ENCODE measurements at regions not wholly inside any gene's neighbourhood (a gene's known extent, or its start where the extent isn't known, plus 50 kb on each side); places are given as distances from the start of the nearest gene placed in this dataset.

DNA sequence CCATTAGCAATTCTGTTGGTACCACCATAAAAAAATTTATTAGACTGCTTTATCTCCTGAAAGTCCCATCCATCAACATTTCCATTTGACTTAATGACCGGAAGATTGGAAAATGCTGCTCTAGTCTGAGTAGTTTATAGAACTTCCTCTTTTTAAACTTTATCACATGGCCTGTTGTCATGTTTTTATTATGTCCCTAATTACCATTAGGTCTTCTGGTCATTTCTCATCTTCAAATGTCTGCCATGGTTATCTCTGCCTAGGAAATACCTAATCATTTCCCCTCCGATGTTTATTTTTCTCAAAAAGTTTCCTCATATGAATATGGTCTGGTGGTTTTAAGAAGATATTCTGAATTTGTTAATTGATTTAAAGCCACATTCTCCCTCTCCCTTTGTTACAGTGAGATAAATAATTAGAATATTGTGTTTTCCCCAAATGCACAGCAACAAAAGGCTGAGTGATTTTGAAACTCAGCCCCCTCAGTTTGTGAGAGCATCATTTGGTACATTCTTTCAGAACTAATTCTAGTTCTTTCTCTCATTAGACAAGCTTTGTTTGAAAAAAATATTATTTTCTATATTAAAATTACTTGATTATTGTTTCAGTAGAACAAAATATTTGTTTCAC is 317.1 kb upstream of the ST6GAL2 start:
- H3K27ac ChIP-seq (ENCODE audit: low read depth in 2 of 2, low read length in 1 of 2), result no peak overlapping the region
- H3K36me3 ChIP-seq (ENCODE audit: control insufficient read depth in 2 of 2, insufficient read depth in 2 of 2, low read length in 1 of 2), result no peaks in the 10 kb centered on the region
- no peak overlapping the region for H3K4me3 ChIP-seq (ENCODE audit: low read depth in 1 of 2, low read length in 2 of 2)
- H3K9me3 ChIP-seq (ENCODE audit: control insufficient read depth in 2 of 2, insufficient read depth in 1 of 2, low read depth in 1 of 2, low read length in 1 of 2), result no peaks in the 10 kb centered on the region
- no peaks in the 10 kb centered on the region for H3K4me1 ChIP-seq (ENCODE audit: control insufficient read depth in 2 of 2, insufficient read depth in 2 of 2, low read length in 1 of 2)
- no peaks in the 10 kb centered on the region for H3K27me3 ChIP-seq (ENCODE audit: control insufficient read depth in 1 of 2, insufficient read depth in 2 of 2, low read length in 2 of 2)
- WGBS, 2 donors, result 41% methylated on average over 2 of the region's 2 CpGs

- Histone ChIP-seq H3K27ac (ENCODE audit: low read depth in 2 of 2, low read length in 1 of 2) (no peak overlapping the region), H3K9me3 (ENCODE audit: control insufficient read depth in 2 of 2, insufficient read depth in 1 of 2, low read depth in 1 of 2, low read length in 1 of 2) (no peaks in the 10 kb centered on the region), H3K36me3 (ENCODE audit: control insufficient read depth in 2 of 2, insufficient read depth in 2 of 2, low read length in 1 of 2) (no peaks in the 10 kb centered on the region), H3K4me1 (ENCODE audit: control insufficient read depth in 2 of 2, insufficient read depth in 2 of 2, low read length in 1 of 2) (no peaks in the 10 kb centered on the region), H3K4me3 (ENCODE audit: low read depth in 1 of 2, low read length in 2 of 2) (no peak overlapping the region), H3K27me3 (ENCODE audit: control insufficient read depth in 1 of 2, insufficient read depth in 2 of 2, low read length in 2 of 2) (no peaks in the 10 kb centered on the region)
- 65 to 69% methylated on average over 9 of the region's 9 CpGs for WGBS, 2 donors
These were observed 329.7 kb upstream of the ST6GAL2 start for GRCh38 chr2:107215401-107216350.

DNA sequence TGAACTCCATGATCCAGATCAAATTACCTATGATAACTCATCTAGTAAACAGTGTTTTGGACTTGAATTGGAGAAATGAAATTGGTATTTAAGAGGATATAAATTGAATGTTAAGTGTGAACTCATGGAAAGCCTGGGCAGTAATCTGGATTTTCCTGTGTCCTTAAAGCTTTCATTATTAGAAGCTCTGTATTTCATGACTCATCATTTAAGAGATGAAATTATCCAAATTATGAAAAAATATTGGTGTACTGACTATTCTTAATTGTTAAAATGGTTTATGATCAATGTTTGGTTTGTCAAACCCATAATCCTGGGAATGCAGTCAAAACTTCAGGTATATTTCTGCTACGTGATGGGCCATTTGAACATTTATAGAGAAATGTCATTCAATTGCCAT is 332.2 kb upstream of the ST6GAL2 start:
- H3K9me3 ChIP-seq (ENCODE audit: control insufficient read depth in 2 of 2, insufficient read depth in 1 of 2, low read depth in 1 of 2, low read length in 1 of 2), result no peaks in the 10 kb centered on the region
- H3K4me3 ChIP-seq (ENCODE audit: low read depth in 1 of 2, low read length in 2 of 2), result no peak overlapping the region
- no peaks in the 10 kb centered on the region for H3K4me1 ChIP-seq (ENCODE audit: control insufficient read depth in 2 of 2, insufficient read depth in 2 of 2, low read length in 1 of 2)
- no peaks in the 10 kb centered on the region for H3K27me3 ChIP-seq (ENCODE audit: control insufficient read depth in 1 of 2, insufficient read depth in 2 of 2, low read length in 2 of 2)
- no peak overlapping the region for H3K27ac ChIP-seq (ENCODE audit: low read depth in 2 of 2, low read length in 1 of 2)
- no peaks in the 10 kb centered on the region for H3K36me3 ChIP-seq (ENCODE audit: control insufficient read depth in 2 of 2, insufficient read depth in 2 of 2, low read length in 1 of 2)
- 91 to 94% methylated on average over 1 of the region's 1 CpG for WGBS, 2 donors

DNA sequence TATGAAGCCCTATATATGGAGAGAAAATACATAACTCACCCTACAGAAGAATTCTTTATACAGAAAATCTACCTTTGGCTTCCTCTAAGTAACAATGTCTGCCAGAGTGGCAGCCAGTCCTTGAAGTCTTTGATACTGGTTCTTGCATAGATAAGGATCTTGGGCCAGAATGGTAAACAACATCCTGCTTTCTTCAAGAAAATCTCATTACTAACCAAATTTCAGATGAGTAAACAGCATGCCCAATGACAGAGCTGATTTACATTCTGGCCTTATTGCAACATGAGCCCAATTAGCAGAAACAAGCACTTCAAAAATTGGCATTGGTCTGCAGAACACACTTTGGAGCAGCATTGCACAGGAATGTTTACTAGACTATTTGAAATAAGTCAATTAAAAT is 336.5 kb upstream of the ST6GAL2 start:
- no peaks in the 10 kb centered on the region for H3K36me3 ChIP-seq (ENCODE audit: control insufficient read depth in 2 of 2, insufficient read depth in 2 of 2, low read length in 1 of 2)
- no peak overlapping the region for H3K27ac ChIP-seq (ENCODE audit: low read depth in 2 of 2, low read length in 1 of 2)
- H3K4me1 ChIP-seq (ENCODE audit: control insufficient read depth in 2 of 2, insufficient read depth in 2 of 2, low read length in 1 of 2), result no peaks in the 10 kb centered on the region
- H3K27me3 ChIP-seq (ENCODE audit: control insufficient read depth in 1 of 2, insufficient read depth in 2 of 2, low read length in 2 of 2), result no peaks in the 10 kb centered on the region
- no peak overlapping the region for H3K4me3 ChIP-seq (ENCODE audit: low read depth in 1 of 2, low read length in 2 of 2)
- H3K9me3 ChIP-seq (ENCODE audit: control insufficient read depth in 2 of 2, insufficient read depth in 1 of 2, low read depth in 1 of 2, low read length in 1 of 2), result no peaks in the 10 kb centered on the region

DNA sequence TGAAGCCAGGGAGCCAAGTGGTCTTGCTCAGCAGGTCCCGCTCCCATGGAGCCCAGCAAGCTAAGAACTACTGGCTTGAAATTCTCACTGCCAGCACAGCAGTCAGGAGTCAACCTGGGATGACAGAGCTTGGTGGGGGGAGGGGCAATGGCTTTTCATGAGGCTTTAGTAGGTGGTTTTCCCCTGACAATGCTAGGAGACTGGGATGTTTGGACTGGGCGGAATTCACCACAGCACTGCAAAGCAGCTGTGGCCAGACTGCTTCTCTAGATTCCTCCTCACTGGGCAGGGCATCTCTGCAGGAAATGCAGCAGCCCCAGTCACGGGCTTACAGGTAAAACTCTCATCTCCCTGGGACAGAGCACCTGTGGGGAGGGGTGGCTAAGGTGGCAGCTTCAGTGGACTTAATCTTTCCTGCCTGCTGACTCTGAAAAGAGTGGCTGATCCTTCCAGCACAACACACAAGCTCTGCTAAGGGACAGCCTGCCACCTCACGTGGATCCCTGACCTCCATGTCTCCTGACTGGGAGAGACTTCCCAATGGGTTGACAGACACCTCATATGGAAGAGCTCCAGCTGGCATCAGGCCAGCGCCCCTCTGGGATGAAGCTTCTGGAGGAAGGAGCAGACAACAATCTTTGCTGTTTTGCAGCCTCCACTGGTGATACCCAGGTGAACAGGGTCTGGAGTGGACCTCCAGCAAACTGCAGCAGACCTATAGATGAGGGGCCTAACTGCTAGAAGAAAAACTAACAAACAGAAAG is 349.7 kb upstream of the ST6GAL2 start:
- no peaks in the 10 kb centered on the region for H3K9me3 ChIP-seq (ENCODE audit: control insufficient read depth in 2 of 2, insufficient read depth in 1 of 2, low read depth in 1 of 2, low read length in 1 of 2)
- 70 to 72% methylated on average over 5 of the region's 5 CpGs for WGBS, 2 donors
- no peaks in the 10 kb centered on the region for H3K36me3 ChIP-seq (ENCODE audit: control insufficient read depth in 2 of 2, insufficient read depth in 2 of 2, low read length in 1 of 2)
- H3K27me3 ChIP-seq (ENCODE audit: control insufficient read depth in 1 of 2, insufficient read depth in 2 of 2, low read length in 2 of 2), result no peaks in the 10 kb centered on the region
- no peak overlapping the region for H3K4me3 ChIP-seq (ENCODE audit: low read depth in 1 of 2, low read length in 2 of 2)
- H3K27ac ChIP-seq (ENCODE audit: low read depth in 2 of 2, low read length in 1 of 2), result no peak overlapping the region
- H3K4me1 ChIP-seq (ENCODE audit: control insufficient read depth in 2 of 2, insufficient read depth in 2 of 2, low read length in 1 of 2), result peaks cover 2 to 3% of the 10 kb centered on the region in 2 donors

DNA sequence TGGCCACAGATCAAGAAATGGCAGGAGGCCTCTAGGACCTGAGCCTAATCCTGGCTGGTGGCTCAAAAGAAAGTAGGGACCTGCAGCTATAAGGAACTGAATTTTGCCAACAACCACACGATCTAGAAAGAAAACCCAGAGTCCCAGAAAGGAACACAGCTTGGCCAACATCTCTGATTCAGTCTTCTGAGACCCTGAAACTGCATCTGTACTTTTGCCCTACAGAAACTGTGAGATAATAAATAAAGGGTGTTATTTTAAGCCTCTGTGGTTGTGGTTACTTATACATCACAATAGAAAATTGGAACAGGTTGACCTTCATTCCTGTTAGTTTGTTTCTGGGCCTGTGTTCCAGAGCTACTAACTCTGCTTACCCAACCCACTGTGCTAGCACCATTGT is 356.8 kb upstream of the ST6GAL2 start:
- Histone ChIP-seq H3K9me3 (ENCODE audit: control insufficient read depth in 2 of 2, insufficient read depth in 1 of 2, low read depth in 1 of 2, low read length in 1 of 2) (no peaks in the 10 kb centered on the region), H3K27me3 (ENCODE audit: control insufficient read depth in 1 of 2, insufficient read depth in 2 of 2, low read length in 2 of 2) (no peaks in the 10 kb centered on the region), H3K27ac (ENCODE audit: low read depth in 2 of 2, low read length in 1 of 2) (no peak overlapping the region), H3K36me3 (ENCODE audit: control insufficient read depth in 2 of 2, insufficient read depth in 2 of 2, low read length in 1 of 2) (no peaks in the 10 kb centered on the region), H3K4me1 (ENCODE audit: control insufficient read depth in 2 of 2, insufficient read depth in 2 of 2, low read length in 1 of 2) (no peaks in the 10 kb centered on the region), H3K4me3 (ENCODE audit: low read depth in 1 of 2, low read length in 2 of 2) (no peak overlapping the region)
- WGBS, 2 donors, result 45 to 48% methylated on average over 1 of the region's 1 CpG

DNA sequence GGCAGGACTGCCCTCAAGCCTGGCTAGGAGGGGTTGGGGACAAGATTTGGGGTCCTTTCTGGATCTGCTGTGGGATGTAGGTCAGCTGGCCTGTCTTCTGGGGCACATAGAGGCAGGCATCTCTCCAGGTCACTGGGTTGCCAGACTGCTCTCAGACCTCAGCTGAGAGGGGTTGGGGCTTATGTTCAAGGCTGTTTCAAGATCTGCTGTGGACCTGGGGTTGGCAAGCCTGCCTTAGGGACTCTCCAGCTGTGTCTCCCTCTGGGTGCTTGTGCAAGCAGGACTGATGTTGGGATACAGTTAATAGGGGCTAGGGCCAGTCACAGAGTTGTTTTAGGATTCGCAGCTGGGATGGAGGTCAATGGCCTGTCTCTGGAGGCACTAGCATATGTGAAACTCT is 363.0 kb upstream of the ST6GAL2 start:
- H3K27me3 ChIP-seq (ENCODE audit: control insufficient read depth in 1 of 2, insufficient read depth in 2 of 2, low read length in 2 of 2), result no peaks in the 10 kb centered on the region
- no peak overlapping the region for H3K27ac ChIP-seq (ENCODE audit: low read depth in 2 of 2, low read length in 1 of 2)
- WGBS, 2 donors, result 91 to 93% methylated on average over 1 of the region's 1 CpG

DNA sequence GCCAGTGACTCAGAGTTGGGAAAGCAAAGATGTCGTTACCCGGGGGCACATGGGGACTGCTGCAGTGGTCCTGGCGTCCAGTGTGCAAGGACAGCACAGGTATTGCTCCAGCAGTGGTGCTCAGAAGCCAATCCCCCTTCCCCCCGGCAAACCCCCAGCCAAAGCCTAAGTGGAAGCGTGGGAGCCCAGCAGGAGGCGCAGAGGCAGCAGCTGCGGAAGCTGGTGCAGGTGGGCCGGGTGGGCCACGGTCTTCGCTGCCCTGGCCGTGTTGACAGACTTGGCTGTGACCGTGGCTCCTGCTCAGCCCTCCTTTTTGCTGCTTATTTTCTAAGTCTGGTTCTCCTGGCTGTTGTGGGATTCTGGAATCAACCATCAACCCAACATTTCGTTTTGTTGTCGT is 369.8 kb upstream of the ST6GAL2 start:
- H3K27me3 ChIP-seq (ENCODE audit: control insufficient read depth in 1 of 2, insufficient read depth in 2 of 2, low read length in 2 of 2), result no peaks in the 10 kb centered on the region
- H3K4me1 ChIP-seq (ENCODE audit: control insufficient read depth in 2 of 2, insufficient read depth in 2 of 2, low read length in 1 of 2), result no peaks in the 10 kb centered on the region
- no peak overlapping the region for H3K4me3 ChIP-seq (ENCODE audit: low read depth in 1 of 2, low read length in 2 of 2)
- H3K9me3 ChIP-seq (ENCODE audit: control insufficient read depth in 2 of 2, insufficient read depth in 1 of 2, low read depth in 1 of 2, low read length in 1 of 2), result peaks cover 0 to 3% of the 10 kb centered on the region in 2 donors
- no peak overlapping the region for H3K27ac ChIP-seq (ENCODE audit: low read depth in 2 of 2, low read length in 1 of 2)
- 92 to 94% methylated on average over 14 of the region's 14 CpGs for WGBS, 2 donors
- no peaks in the 10 kb centered on the region for H3K36me3 ChIP-seq (ENCODE audit: control insufficient read depth in 2 of 2, insufficient read depth in 2 of 2, low read length in 1 of 2)

More for the DNA sequence above, 363.0 kb upstream of the ST6GAL2 start:
- Histone ChIP-seq H3K4me3 (ENCODE audit: low read depth in 1 of 2, low read length in 2 of 2) (no peak overlapping the region), H3K4me1 (ENCODE audit: control insufficient read depth in 2 of 2, insufficient read depth in 2 of 2, low read length in 1 of 2) (no peaks in the 10 kb centered on the region), H3K9me3 (ENCODE audit: control insufficient read depth in 2 of 2, insufficient read depth in 1 of 2, low read depth in 1 of 2, low read length in 1 of 2) (no peaks in the 10 kb centered on the region), H3K36me3 (ENCODE audit: control insufficient read depth in 2 of 2, insufficient read depth in 2 of 2, low read length in 1 of 2) (no peaks in the 10 kb centered on the region)

DNA sequence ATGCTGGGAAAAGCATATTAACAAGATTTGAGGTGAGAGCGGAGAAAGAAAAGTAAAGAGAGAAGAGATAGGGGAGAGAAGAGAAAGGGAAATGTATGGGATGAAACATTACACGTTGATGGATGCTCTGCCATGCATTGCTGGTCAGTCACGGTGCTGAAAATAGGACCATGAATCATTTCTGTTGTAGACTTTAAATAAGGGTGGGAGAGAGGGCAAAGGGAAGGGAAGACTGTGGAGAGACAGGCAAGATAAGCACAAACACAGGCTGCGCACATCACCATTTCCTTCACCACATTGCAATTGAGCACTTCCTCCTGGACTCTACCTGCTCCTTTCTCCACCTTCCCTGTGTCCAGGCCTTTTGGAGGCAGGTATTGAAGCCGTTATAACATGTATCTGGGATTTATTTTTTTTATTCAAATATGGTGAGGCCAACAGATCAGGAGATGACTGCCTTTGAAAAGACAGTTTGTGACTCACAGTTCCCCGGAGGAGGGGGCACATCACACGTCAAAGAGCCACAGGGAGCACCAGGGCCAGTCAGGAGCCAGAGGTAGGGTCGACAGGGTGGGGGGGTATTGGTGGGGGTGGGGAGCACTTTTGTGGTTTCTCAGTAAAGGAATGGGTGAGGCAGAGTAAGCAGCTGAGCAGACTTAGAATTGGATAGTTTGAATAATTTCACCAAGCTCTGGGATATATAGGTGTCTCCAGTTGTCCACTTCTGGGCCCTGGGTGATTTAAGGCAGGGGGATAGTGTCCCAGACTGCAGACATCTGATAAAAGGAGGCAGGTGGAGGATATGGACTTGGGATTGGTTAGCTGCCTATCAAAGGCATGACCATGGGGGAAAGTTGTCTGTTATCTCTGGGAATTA is 372.8 kb upstream of the ST6GAL2 start:
- H3K9me3 ChIP-seq (ENCODE audit: control insufficient read depth in 2 of 2, insufficient read depth in 1 of 2, low read depth in 1 of 2, low read length in 1 of 2), result peaks cover 0 to 3% of the 10 kb centered on the region in 2 donors
- no peak overlapping the region for H3K27ac ChIP-seq (ENCODE audit: low read depth in 2 of 2, low read length in 1 of 2)
- no peaks in the 10 kb centered on the region for H3K36me3 ChIP-seq (ENCODE audit: control insufficient read depth in 2 of 2, insufficient read depth in 2 of 2, low read length in 1 of 2)
- H3K4me3 ChIP-seq (ENCODE audit: low read depth in 1 of 2, low read length in 2 of 2), result no peak overlapping the region
- 51 to 52% methylated on average over 8 of the region's 8 CpGs for WGBS, 2 donors
- H3K4me1 ChIP-seq (ENCODE audit: control insufficient read depth in 2 of 2, insufficient read depth in 2 of 2, low read length in 1 of 2), result no peaks in the 10 kb centered on the region
- H3K27me3 ChIP-seq (ENCODE audit: control insufficient read depth in 1 of 2, insufficient read depth in 2 of 2, low read length in 2 of 2), result no peaks in the 10 kb centered on the region
